IMR-90 (cell line): ENCODE measurements at regions not wholly inside any gene's neighbourhood (a gene's known extent, or its start where the extent isn't known, plus 50 kb on each side); places are given as distances from the start of the nearest gene placed in this dataset.

Source experiments
- ATAC-seq: fragments of 200-7000 bp; cut with Tn5 transposase; 2 replicates; pipeline ENCODE4 v1.9.1; 2020; ENCODE audit warnings: low read depth, mild to moderate bottlenecking, moderate library complexity
- BruUV-seq: library from RNA; stranded (reverse); fragments of 400-500 nt; replicated peaks from 2 replicates; lab custom pipeline; 2021; lab: Mats Ljungman, UMichigan
- CTCF ChIA-PET: fragments of 300-600 bp; formaldehyde crosslinking; extraction: SDS; loops from one replicate; lab custom pipeline; 2021; ENCODE audit warnings: antibody characterized with exemption; lab: Yijun Ruan, JAX
- POLR2A ChIA-PET: fragments of 300-600 bp; sonication (Branson Sonifier 250); formaldehyde crosslinking; loops from one replicate; lab custom pipeline; 2022; ENCODE audit warnings: antibody characterized with exemption; ENCODE audit not compliant: unreplicated experiment; lab: Charles Lee
- DNase-seq: peaks from one replicate; pipeline ENCODE4 v3.0.0; 2013
- H2AFZ ChIP-seq: replicated peaks from 2 replicates; pipeline ENCODE3; 2013; ENCODE audit warnings: low read length, mild to moderate bottlenecking; ENCODE audit not compliant: poor library complexity
- H2AK5ac ChIP-seq: 2 replicates; pipeline ENCODE4 v1.6.1; 2013; ENCODE audit warnings: low read depth, low read length, inconsistent platforms
- H2AK9ac ChIP-seq: replicated peaks from 2 replicates; pipeline ENCODE3; 2013; ENCODE audit warnings: mild to moderate bottlenecking, low read depth, low read length, moderate library complexity; ENCODE audit not compliant: poor library complexity
- H2BK120ac ChIP-seq: 2 replicates; pipeline ENCODE4 v1.6.1; 2013; ENCODE audit warnings: low read depth, low read length, inconsistent platforms
- H2BK15ac ChIP-seq: 3 replicates; pipeline ENCODE4 v1.6.1; 2013; ENCODE audit warnings: low read depth, low read length, inconsistent platforms
- H2BK20ac ChIP-seq: 2 replicates; pipeline ENCODE4 v1.6.1; 2013; ENCODE audit warnings: low read depth, mild to moderate bottlenecking, inconsistent platforms, low read length, moderate library complexity
- H2BK5ac ChIP-seq: 2 replicates; pipeline ENCODE4 v1.6.1; 2013; ENCODE audit warnings: mild to moderate bottlenecking, low read depth, low read length, inconsistent platforms; ENCODE audit not compliant: poor library complexity, severe bottlenecking
- H3K14ac ChIP-seq: replicated peaks from 2 replicates; pipeline ENCODE4 v1.6.1; 2013; ENCODE audit warnings: low read depth, low read length, inconsistent platforms
- H3K18ac ChIP-seq: 2 replicates; pipeline ENCODE4 v1.6.1; 2013; ENCODE audit warnings: low read depth, low read length, control low read depth
- H3K23ac ChIP-seq: 2 replicates; pipeline ENCODE4 v1.6.1; 2013; ENCODE audit warnings: low read depth, low read length, inconsistent platforms
- H3K27ac ChIP-seq: 2 replicates; pipeline ENCODE4 v1.5.1; 2013; ENCODE audit warnings: mild to moderate bottlenecking, control low read depth, low read length; ENCODE audit not compliant: insufficient read depth
- H3K27me3 ChIP-seq: 2 replicates; pipeline ENCODE4 v1.6.1; 2013; ENCODE audit warnings: low read length; ENCODE audit not compliant: control insufficient read depth, insufficient read depth
- H3K36me3 ChIP-seq: 2 replicates; pipeline ENCODE4 v1.6.1; 2013; ENCODE audit warnings: low read length, mixed read lengths; ENCODE audit not compliant: control insufficient read depth, insufficient read depth
- H3K4ac ChIP-seq: 2 replicates; pipeline ENCODE4 v1.6.1; 2013; ENCODE audit warnings: low read depth, low read length, inconsistent platforms
- H3K4me1 ChIP-seq: 2 replicates; pipeline ENCODE4 v1.6.1; 2013; ENCODE audit warnings: low read length, mixed read lengths; ENCODE audit not compliant: control insufficient read depth, insufficient read depth
- H3K4me2 ChIP-seq: 2 replicates; pipeline ENCODE4 v1.6.1; 2013; ENCODE audit warnings: low read depth, mild to moderate bottlenecking, control low read depth, low read length, moderate library complexity
- H3K4me3 ChIP-seq: 2 replicates; pipeline ENCODE4 v1.5.1; 2013; ENCODE audit warnings: low read depth, mild to moderate bottlenecking, control low read depth, low read length, moderate library complexity; ENCODE audit not compliant: insufficient read depth
- H3K56ac ChIP-seq: 2 replicates; pipeline ENCODE4 v1.6.1; 2013; ENCODE audit warnings: low read length, inconsistent platforms; ENCODE audit not compliant: insufficient read depth; ENCODE audit errors: extremely low read depth
- H3K79me1 ChIP-seq, 2 experiments: 2 replicates each; pipeline ENCODE4 v1.6.1; 2013; ENCODE audit warnings: low read length in 2 of 2, inconsistent platforms in 1 of 2, low read depth in 1 of 2
- H3K9ac ChIP-seq: 2 replicates; pipeline ENCODE4 v1.6.1; 2013; ENCODE audit warnings: low read depth, low read length, control low read depth
- H3K9me1 ChIP-seq: 2 replicates; pipeline ENCODE4 v1.6.1; 2013; ENCODE audit warnings: low read length, inconsistent platforms; ENCODE audit not compliant: insufficient read depth
- H3K9me3 ChIP-seq: 2 replicates; pipeline ENCODE4 v1.6.1; 2013; ENCODE audit warnings: low read length; ENCODE audit not compliant: control insufficient read depth, insufficient read depth
- H4K20me1 ChIP-seq: 2 replicates; pipeline ENCODE4 v1.6.1; 2013; ENCODE audit warnings: low read length, inconsistent platforms; ENCODE audit not compliant: insufficient read depth
- H4K5ac ChIP-seq: 2 replicates; pipeline ENCODE4 v1.6.1; 2013; ENCODE audit warnings: mild to moderate bottlenecking, low read depth, low read length, control low read depth
- H4K8ac ChIP-seq, 2 experiments: 2 replicates each; pipeline ENCODE4 v1.6.1; 2013; ENCODE audit warnings: low read depth in 2 of 2, low read length in 2 of 2, control low read depth in 1 of 2, inconsistent platforms in 1 of 2
- H4K91ac ChIP-seq: 2 replicates; pipeline ENCODE4 v1.6.1; 2013; ENCODE audit warnings: low read depth, low read length, inconsistent platforms; ENCODE audit not compliant: insufficient read depth
- CEBPB ChIP-seq: IDR thresholded peaks from 2 replicates; pipeline ENCODE4 v1.6.1; 2012; ENCODE audit warnings: low read depth, low read length, improper control_type of control experiment
- CHD1 ChIP-seq: IDR thresholded peaks from 2 replicates; pipeline ENCODE4 v1.6.1; 2012; ENCODE audit warnings: low read depth, low read length, improper control_type of control experiment
- FOS ChIP-seq: fragments of 150-350 bp; IDR thresholded peaks from 2 replicates; pipeline ENCODE4 v1.6.1; 2016; ENCODE audit warnings: low read depth, low read length
- MAFK ChIP-seq: IDR thresholded peaks from 2 replicates; pipeline ENCODE4 v1.6.1; 2012; ENCODE audit warnings: low read depth, low read length, improper control_type of control experiment
- MXI1 ChIP-seq: IDR thresholded peaks from 2 replicates; pipeline ENCODE4 v1.6.1; 2012; ENCODE audit warnings: low read depth, mild to moderate bottlenecking, low read length, moderate library complexity, borderline replicate concordance
- NFE2L2 ChIP-seq: fragments of 150-350 bp; IDR thresholded peaks from 2 replicates; pipeline ENCODE4 v1.6.1; 2016; ENCODE audit warnings: low read depth, mild to moderate bottlenecking, low read length
- POLR2A ChIP-seq: IDR thresholded peaks from 2 replicates; pipeline ENCODE4 v1.6.1; 2012; ENCODE audit warnings: mild to moderate bottlenecking, low read depth, low read length
- RAD21 ChIP-seq: IDR thresholded peaks from 2 replicates; pipeline ENCODE4 v1.6.1; 2012; ENCODE audit warnings: low read length, improper control_type of control experiment
- RCOR1 ChIP-seq: IDR thresholded peaks from 2 replicates; pipeline ENCODE4 v1.6.1; 2012; ENCODE audit warnings: mild to moderate bottlenecking, low read length, improper control_type of control experiment; ENCODE audit not compliant: insufficient replicate concordance
- RFX5 ChIP-seq: IDR thresholded peaks from 2 replicates; pipeline ENCODE4 v1.8.0; 2012; ENCODE audit warnings: low read depth, mild to moderate bottlenecking, low read length, moderate library complexity
- SMC3 ChIP-seq: fragments of 150-350 bp; IDR thresholded peaks from 2 replicates; pipeline ENCODE4 v1.6.1; 2016; ENCODE audit warnings: low read depth, mild to moderate bottlenecking, antibody characterized with exemption, low read length, moderate library complexity
- WGBS, 2 experiments: methylation state at CpG; one replicate each; pipeline versions ENCODE4 v1.1.5 to v1.1.7; 2013; ENCODE audit warnings: missing lambda C conversion rate in 2 of 2; ENCODE audit not compliant: insufficient read length in 1 of 2; ENCODE audit errors: extremely low coverage in 2 of 2; 5-methylcytosine and 5-hydroxymethylcytosine counted together
- dilution Hi-C: fragments of 300-500 bp; cut with HindIII; formaldehyde crosslinking; loops from one replicate; pipeline ENCODE4 v1.14.3; 2018; ENCODE audit warnings: low sequenced_read_pairs; ENCODE audit not compliant: unreplicated experiment
- in situ Hi-C: fragments of 300-500 bp; cut with MboI; formaldehyde crosslinking; loops from 3 replicates; pipeline ENCODE4 v1.14.3; 2019; ENCODE audit warnings: low sequenced_read_pairs, inconsistent platforms, mixed read lengths
- intact Hi-C: fragments of 100-400 bp; cut with micrococcal nuclease; formaldehyde crosslinking; loops from 2 replicates; pipeline ENCODE4 v1.10.0; 2022
- TF ChIP-seq, protein P1 (sequence below): fragments of 150-350 bp; IDR thresholded peaks from 2 replicates; pipeline ENCODE4 v1.6.1; 2017; ENCODE audit warnings: mild to moderate bottlenecking, antibody characterized with exemption, low read length, low read depth
- TF ChIP-seq, protein P2 (sequence below): fragments of 150-350 bp; IDR thresholded peaks from 2 replicates; pipeline ENCODE4 v1.6.1; 2016; ENCODE audit warnings: low read depth, mild to moderate bottlenecking, low read length, moderate library complexity, borderline replicate concordance

- no peak overlapping the region for H3K23ac ChIP-seq
- CTCF ChIA-PET, result no interaction called here
- in situ Hi-C loops, result no loop called here
- no peak overlapping the region for H3K4me3 ChIP-seq
- no TSS peak for BruUV-seq
- peaks cover 36% of the 10 kb centered on the region for H3K27me3 ChIP-seq
- no peak overlapping the region for H3K56ac ChIP-seq
- DNase-seq (no peak), ATAC-seq (no peak)
- no peak overlapping the region for H2AK5ac ChIP-seq
- no peaks in the 10 kb centered on the region for H3K36me3 ChIP-seq
- no peak overlapping the region for H4K5ac ChIP-seq
- H4K8ac ChIP-seq, result no peak overlapping the region
- H3K79me1 ChIP-seq, result no peaks in the 10 kb centered on the region
- no peak overlapping the region for H3K18ac ChIP-seq
- WGBS, 2 experiments, result 73% methylated on average over 7 of the region's 20 CpGs; no CpG with 5 or more reads in 1 of the 2 experiments
- POLR2A ChIA-PET, result no interaction called here
- H3K4me2 ChIP-seq, result no peak overlapping the region
- dilution Hi-C loops, result no loop called here
- H3K4me1 ChIP-seq, result no peaks in the 10 kb centered on the region
- no peak overlapping the region for H4K91ac ChIP-seq
- no peaks in the 10 kb centered on the region for H4K20me1 ChIP-seq
- no peak overlapping the region for H2BK5ac ChIP-seq
- H3K27ac ChIP-seq, result no peak overlapping the region
- no peak overlapping the region for H2BK20ac ChIP-seq
- H2BK120ac ChIP-seq, result no peak overlapping the region
- H3K9me3 ChIP-seq, result peaks cover 6% of the 10 kb centered on the region
- no peaks in the 10 kb centered on the region for H3K9me1 ChIP-seq
- no peak overlapping the region for H3K14ac ChIP-seq
- no peak overlapping the region for H2AK9ac ChIP-seq
- H2BK15ac ChIP-seq, result no peak overlapping the region
- H3K4ac ChIP-seq, result no peak overlapping the region
- H2AFZ ChIP-seq, result no peak overlapping the region
- TF ChIP-seq, protein P1, sequence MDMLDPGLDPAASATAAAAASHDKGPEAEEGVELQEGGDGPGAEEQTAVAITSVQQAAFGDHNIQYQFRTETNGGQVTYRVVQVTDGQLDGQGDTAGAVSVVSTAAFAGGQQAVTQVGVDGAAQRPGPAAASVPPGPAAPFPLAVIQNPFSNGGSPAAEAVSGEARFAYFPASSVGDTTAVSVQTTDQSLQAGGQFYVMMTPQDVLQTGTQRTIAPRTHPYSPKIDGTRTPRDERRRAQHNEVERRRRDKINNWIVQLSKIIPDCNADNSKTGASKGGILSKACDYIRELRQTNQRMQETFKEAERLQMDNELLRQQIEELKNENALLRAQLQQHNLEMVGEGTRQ, result no peak
- TF ChIP-seq CHD1, result no peak
- no peak for TF ChIP-seq FOS
- no peak for TF ChIP-seq RCOR1
- TF ChIP-seq, protein P2, sequence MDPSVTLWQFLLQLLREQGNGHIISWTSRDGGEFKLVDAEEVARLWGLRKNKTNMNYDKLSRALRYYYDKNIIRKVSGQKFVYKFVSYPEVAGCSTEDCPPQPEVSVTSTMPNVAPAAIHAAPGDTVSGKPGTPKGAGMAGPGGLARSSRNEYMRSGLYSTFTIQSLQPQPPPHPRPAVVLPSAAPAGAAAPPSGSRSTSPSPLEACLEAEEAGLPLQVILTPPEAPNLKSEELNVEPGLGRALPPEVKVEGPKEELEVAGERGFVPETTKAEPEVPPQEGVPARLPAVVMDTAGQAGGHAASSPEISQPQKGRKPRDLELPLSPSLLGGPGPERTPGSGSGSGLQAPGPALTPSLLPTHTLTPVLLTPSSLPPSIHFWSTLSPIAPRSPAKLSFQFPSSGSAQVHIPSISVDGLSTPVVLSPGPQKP, result no peak
- TF ChIP-seq POLR2A, result no peak
- TF ChIP-seq SMC3, result no peak
- TF ChIP-seq MXI1, result no peak
- TF ChIP-seq RAD21, result no peak
- no peak for TF ChIP-seq MAFK
- TF ChIP-seq RFX5, result no peak
- no peak for TF ChIP-seq CEBPB
- TF ChIP-seq NFE2L2, result no peak
- intact Hi-C loops, result no loop called here
- H3K9ac ChIP-seq, result no peak overlapping the region
Measured at GRCh38 chr17:77526259-77526711, 385.5 kb downstream of the SEC14L1 start.
